PFSK-1 (cell line): ENCODE measurements at regions not wholly inside any gene's neighbourhood (a gene's known extent, or its start where the extent isn't known, plus 50 kb on each side); places are given as distances from the start of the nearest gene placed in this dataset.

ENCODE experiments used
- POLR2AphosphoS5 ChIP-seq: IDR thresholded peaks from 2 replicates; pipeline ENCODE4 v1.6.1; 2012; ENCODE audit warnings: low read depth, mild to moderate bottlenecking, control low read depth, low read length, moderate library complexity
- SIN3A ChIP-seq: IDR thresholded peaks from 2 replicates; pipeline ENCODE4 v1.6.1; 2012; ENCODE audit warnings: mild to moderate bottlenecking, low read length, moderate library complexity, borderline replicate concordance; ENCODE audit not compliant: insufficient read depth

DNA sequence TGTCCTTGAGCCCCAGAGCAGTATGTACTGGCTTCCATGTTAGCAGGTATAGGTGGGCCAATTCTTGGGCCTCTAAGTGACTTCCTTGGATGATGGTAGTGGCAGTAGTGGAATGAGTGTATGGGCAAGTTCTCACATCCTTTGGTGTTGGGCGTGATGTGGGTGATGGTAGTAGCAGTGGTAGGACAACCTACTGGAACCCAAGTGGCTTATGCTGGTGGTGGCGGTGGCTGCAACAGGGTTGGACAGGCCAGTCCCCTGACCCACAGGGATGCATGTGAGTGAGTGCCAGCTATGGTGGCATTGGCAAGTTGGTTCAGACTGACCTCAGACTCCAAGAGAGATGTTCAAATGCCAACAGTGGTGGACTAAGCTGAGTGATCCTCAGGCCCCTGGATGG lies 1228.2 kb downstream of the ROBO2 start:
- TF ChIP-seq POLR2AphosphoS5 (no peak), SIN3A (no peak)
